Lower leg skin (tissue), 3 donors: ENCODE measurements at regions not wholly inside any gene's neighbourhood (a gene's known extent, or its start where the extent isn't known, plus 50 kb on each side); places are given as distances from the start of the nearest gene placed in this dataset.

ENCODE experiments used
- CTCF ChIP-seq, 3 donors: fragments of 450-650 bp; IDR thresholded peaks; one replicate each; pipeline ENCODE4 v1.5.1; 2016; ENCODE audit warnings: antibody characterized with exemption in 3 of 3, mild to moderate bottlenecking in 3 of 3, moderate library complexity in 2 of 3
- POLR2A ChIP-seq, 2 donors: fragments of 450-650 bp; IDR thresholded peaks; one replicate each; pipeline ENCODE4 v1.6.1; 2016 to 2017; ENCODE audit warnings: antibody characterized with exemption in 2 of 2, mild to moderate bottlenecking in 1 of 2, moderate library complexity in 1 of 2

- TF ChIP-seq CTCF (IDR thresholded peaks at IDR 0.05) (no peak), POLR2A (IDR thresholded peaks at IDR 0.05) (no peak)
Observed at GRCh38 chr13:34025746-34026145, 207.8 kb downstream of the RFC3 start.
